Tibial nerve (tissue), 3 donors: ENCODE measurements at regions not wholly inside any gene's neighbourhood (a gene's known extent, or its start where the extent isn't known, plus 50 kb on each side); places are given as distances from the start of the nearest gene placed in this dataset.
"Not testable (repeated sequence)": the region's sequence is repeated elsewhere in the genome, so short reads cannot be mapped to it uniquely, and the experiment has no call there.

Experiments
- CTCF ChIP-seq, 5 experiments: fragments of 200-600 bp in 3 of 5; fragments of 450-650 bp in 2 of 5; sonication (generic) in 3 of 5; IDR thresholded peaks; one replicate each; pipeline ENCODE4 v1.5.1; 2016 to 2019; ENCODE audit warnings: antibody characterized with exemption in 5 of 5, mild to moderate bottlenecking in 3 of 5, moderate library complexity in 2 of 5
- POLR2A ChIP-seq, 2 donors: fragments of 450-650 bp; IDR thresholded peaks; one replicate each; pipeline ENCODE4 v1.6.1; 2017; ENCODE audit warnings: antibody characterized with exemption in 2 of 2, mild to moderate bottlenecking in 2 of 2, moderate library complexity in 2 of 2

DNA sequence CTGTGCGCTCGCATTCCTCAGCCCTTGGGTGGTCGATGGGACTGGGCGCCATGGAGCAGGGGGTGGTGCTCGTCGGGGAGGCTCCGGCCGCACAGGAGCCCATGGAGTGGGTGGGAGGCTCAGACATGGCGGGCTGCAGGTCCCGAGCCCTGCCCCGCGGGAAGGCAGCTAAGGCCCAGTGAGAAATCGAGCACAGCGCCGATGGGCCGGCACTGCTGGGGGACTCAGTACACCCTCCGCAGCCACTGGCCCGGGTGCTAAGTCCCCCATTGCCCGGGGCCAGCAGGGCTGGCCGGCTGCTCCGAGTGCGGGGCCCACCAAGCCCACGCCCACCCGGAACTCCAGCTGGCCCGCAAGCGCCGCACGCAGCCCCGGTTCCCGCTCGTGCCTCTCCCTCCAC lies 104.1 kb downstream of the SRGAP2 start:
- TF ChIP-seq CTCF, POLR2A (IDR thresholded peaks at IDR 0.05): not testable (repeated sequence)
